ENCODE measurements at regions not wholly inside any gene's neighbourhood (a gene's known extent, or its start where the extent isn't known, plus 50 kb on each side); places are given as distances from the start of the nearest gene placed in this dataset.
A peak's percentile ranks its signal among the peaks of the same experiment; 100 is the strongest.

GRCh38 chr2:82599021-82599420 lies 1860.1 kb downstream of the SUCLG1 start:
- H3K9me3 Mint-ChIP-seq = peaks cover 2 to 53% (median 22%) of the 10 kb centered on the region in 6 donors
- no peaks in the 10 kb centered on the region for H3K36me3 Mint-ChIP-seq
- H3K27ac Mint-ChIP-seq = no peak overlapping the region
- DNase-seq = no peak
- H3K4me3 Mint-ChIP-seq = no peak overlapping the region
- H3K4me1 Mint-ChIP-seq = no peaks in the 10 kb centered on the region
- H3K27me3 Mint-ChIP-seq (ENCODE audit: low read depth in 3 of 3) = peaks cover 0 to 5% (median 0%) of the 10 kb centered on the region in 3 donors

- Mint-ChIP-seq H3K36me3 (no peaks in the 10 kb centered on the region), H3K4me3 (no peak overlapping the region), H3K4me1 (no peaks in the 10 kb centered on the region), H3K27ac (no peak overlapping the region), H3K9me3 (peaks cover 2 to 56% (median 20%) of the 10 kb centered on the region in 6 donors), H3K27me3 (ENCODE audit: low read depth in 3 of 3) (peaks cover 0 to 5% (median 0%) of the 10 kb centered on the region in 3 donors)
- DNase-seq = no peak
Measured at GRCh38 chr2:82596581-82596980, 1862.5 kb downstream of the SUCLG1 start.

GRCh38 chr2:82591718-82592117 lies 1867.4 kb downstream of the SUCLG1 start:
- no peak for DNase-seq
- Mint-ChIP-seq H3K27me3 (ENCODE audit: low read depth in 3 of 3) (peaks cover 0 to 5% (median 0%) of the 10 kb centered on the region in 3 donors), H3K36me3 (no peaks in the 10 kb centered on the region), H3K4me3 (no peak overlapping the region), H3K4me1 (no peaks in the 10 kb centered on the region), H3K9me3 (peaks cover 13 to 45% (median 21%) of the 10 kb centered on the region in 6 donors), H3K27ac (no peak overlapping the region)

- H3K9me3 Mint-ChIP-seq = peaks cover 9 to 57% (median 24%) of the 10 kb centered on the region in 6 donors
- H3K27me3 Mint-ChIP-seq (ENCODE audit: low read depth in 3 of 3) = no peaks in the 10 kb centered on the region
- H3K27ac Mint-ChIP-seq = no peak overlapping the region
- no peak overlapping the region for H3K4me3 Mint-ChIP-seq
- H3K4me1 Mint-ChIP-seq = no peaks in the 10 kb centered on the region
- peaks cover 0 to 3% (median 0%) of the 10 kb centered on the region in 3 donors for H3K36me3 Mint-ChIP-seq
- no peak for DNase-seq
Measured at GRCh38 chr2:82576656-82577055, 1882.4 kb downstream of the SUCLG1 start.

GRCh38 chr2:82539280-82539621 lies 1919.8 kb downstream of the SUCLG1 start:
- Mint-ChIP-seq H3K4me3 (no peak overlapping the region), H3K36me3 (peaks cover 0 to 4% (median 0%) of the 10 kb centered on the region in 3 donors)

GRCh38 chr2:82538590-82539279 lies 1920.3 kb downstream of the SUCLG1 start:
- H3K4me1 Mint-ChIP-seq = no peaks in the 10 kb centered on the region

More at GRCh38 chr2:82539280-82539621, 1919.8 kb downstream of the SUCLG1 start:
- Mint-ChIP-seq H3K9me3 (peaks cover 2 to 42% (median 25%) of the 10 kb centered on the region in 6 donors), H3K4me1 (no peaks in the 10 kb centered on the region), H3K27me3 (ENCODE audit: low read depth in 3 of 3) (peaks cover 0 to 3% (median 0%) of the 10 kb centered on the region in 3 donors), H3K27ac (no peak overlapping the region)
- no peak for DNase-seq

GRCh38 chr2:82528288-82528687 lies 1930.8 kb downstream of the SUCLG1 start:
- H3K27ac Mint-ChIP-seq = no peak overlapping the region
- H3K9me3 Mint-ChIP-seq = peaks cover 8 to 39% (median 19%) of the 10 kb centered on the region in 6 donors
- no peaks in the 10 kb centered on the region for H3K4me1 Mint-ChIP-seq
- DNase-seq = no peak
- no peaks in the 10 kb centered on the region for H3K36me3 Mint-ChIP-seq
- H3K27me3 Mint-ChIP-seq (ENCODE audit: low read depth in 3 of 3) = peaks cover 5 to 7% (median 5%) of the 10 kb centered on the region in 3 donors
- no peak overlapping the region for H3K4me3 Mint-ChIP-seq

More at GRCh38 chr2:82538590-82539279, 1920.3 kb downstream of the SUCLG1 start:
- Mint-ChIP-seq H3K9me3 (peaks cover 6 to 42% (median 24%) of the 10 kb centered on the region in 6 donors), H3K4me3 (no peak overlapping the region), H3K36me3 (peaks cover 0 to 4% (median 0%) of the 10 kb centered on the region in 3 donors), H3K27ac (no peak overlapping the region), H3K27me3 (ENCODE audit: low read depth in 3 of 3) (peaks cover 0 to 3% (median 0%) of the 10 kb centered on the region in 3 donors)
- DNase-seq = no peak

GRCh38 chr2:82527124-82527523 lies 1932.0 kb downstream of the SUCLG1 start:
- Mint-ChIP-seq H3K4me3 (no peak overlapping the region), H3K36me3 (no peaks in the 10 kb centered on the region), H3K27me3 (ENCODE audit: low read depth in 3 of 3) (peaks cover 5 to 10% (median 5%) of the 10 kb centered on the region in 3 donors), H3K4me1 (no peaks in the 10 kb centered on the region), H3K9me3 (peaks cover 11 to 48% (median 23%) of the 10 kb centered on the region in 6 donors), H3K27ac (peak overlapping the region in 1 of 6 donors; percentile 87)
- DNase-seq = no peak

GRCh38 chr2:82526277-82526676 lies 1932.8 kb downstream of the SUCLG1 start:
- H3K9me3 Mint-ChIP-seq = peaks cover 11 to 50% (median 27%) of the 10 kb centered on the region in 6 donors
- no peak for DNase-seq
- H3K4me1 Mint-ChIP-seq = no peaks in the 10 kb centered on the region
- no peaks in the 10 kb centered on the region for H3K36me3 Mint-ChIP-seq
- H3K27ac Mint-ChIP-seq = no peak overlapping the region
- no peak overlapping the region for H3K4me3 Mint-ChIP-seq
- peaks cover 5 to 10% (median 5%) of the 10 kb centered on the region in 3 donors for H3K27me3 Mint-ChIP-seq (ENCODE audit: low read depth in 3 of 3)

- no peak for DNase-seq
- Mint-ChIP-seq H3K36me3 (no peaks in the 10 kb centered on the region), H3K27ac (no peak overlapping the region), H3K4me3 (no peak overlapping the region), H3K9me3 (peaks cover 11 to 48% (median 26%) of the 10 kb centered on the region in 6 donors), H3K4me1 (no peaks in the 10 kb centered on the region), H3K27me3 (ENCODE audit: low read depth in 3 of 3) (peaks cover 5 to 10% (median 5%) of the 10 kb centered on the region in 3 donors)
Measured at GRCh38 chr2:82525744-82526143, 1933.3 kb downstream of the SUCLG1 start.

- DNase-seq = no peak
- peaks cover 10 to 46% (median 25%) of the 10 kb centered on the region in 6 donors for H3K9me3 Mint-ChIP-seq
- no peaks in the 10 kb centered on the region for H3K36me3 Mint-ChIP-seq
- peaks cover 5 to 10% (median 5%) of the 10 kb centered on the region in 3 donors for H3K27me3 Mint-ChIP-seq (ENCODE audit: low read depth in 3 of 3)
- H3K4me3 Mint-ChIP-seq = no peak overlapping the region
- H3K4me1 Mint-ChIP-seq = no peaks in the 10 kb centered on the region
- H3K27ac Mint-ChIP-seq = no peak overlapping the region
Measured at GRCh38 chr2:82524826-82525225, 1934.3 kb downstream of the SUCLG1 start.

- H3K27ac Mint-ChIP-seq = no peak overlapping the region
- H3K36me3 Mint-ChIP-seq = no peaks in the 10 kb centered on the region
- no peak for DNase-seq
- no peak overlapping the region for H3K4me3 Mint-ChIP-seq
- no peaks in the 10 kb centered on the region for H3K4me1 Mint-ChIP-seq
- peaks cover 6 to 26% (median 12%) of the 10 kb centered on the region in 6 donors for H3K9me3 Mint-ChIP-seq
- H3K27me3 Mint-ChIP-seq (ENCODE audit: low read depth in 3 of 3) = no peaks in the 10 kb centered on the region
Measured at GRCh38 chr2:82511894-82512293, 1947.2 kb downstream of the SUCLG1 start.

- H3K27me3 Mint-ChIP-seq (ENCODE audit: low read depth in 3 of 3) = peaks cover 0 to 2% (median 0%) of the 10 kb centered on the region in 3 donors
Measured at GRCh38 chr2:82508702-82509101, 1950.4 kb downstream of the SUCLG1 start.

GRCh38 chr2:82507657-82508056 lies 1951.4 kb downstream of the SUCLG1 start:
- Mint-ChIP-seq H3K4me1 (no peaks in the 10 kb centered on the region), H3K27me3 (ENCODE audit: low read depth in 3 of 3) (peaks cover 0 to 2% (median 0%) of the 10 kb centered on the region in 3 donors), H3K9me3 (peaks cover 6 to 45% (median 25%) of the 10 kb centered on the region in 6 donors), H3K4me3 (no peak overlapping the region), H3K27ac (no peak overlapping the region), H3K36me3 (peaks cover 0 to 2% (median 0%) of the 10 kb centered on the region in 3 donors)
- no peak for DNase-seq

More at GRCh38 chr2:82508702-82509101, 1950.4 kb downstream of the SUCLG1 start:
- Mint-ChIP-seq H3K4me3 (no peak overlapping the region), H3K4me1 (no peaks in the 10 kb centered on the region), H3K9me3 (peaks cover 6 to 36% (median 17%) of the 10 kb centered on the region in 6 donors), H3K27ac (no peak overlapping the region), H3K36me3 (no peaks in the 10 kb centered on the region)
- no peak for DNase-seq
